Bronchial epithelial cell (primary cell): ENCODE measurements at regions not wholly inside any gene's neighbourhood (a gene's known extent, or its start where the extent isn't known, plus 50 kb on each side); places are given as distances from the start of the nearest gene placed in this dataset.

Source experiments
- DNase-seq: peaks from one replicate; pipeline ENCODE4 v3.0.0-alpha.2; 2010; ENCODE audit warnings: low read depth
- FAIRE-seq: peaks from 2 replicates; lab custom pipeline; 2011; peaks lifted over from hg19 to GRCh38; lab: Jason Lieb, UNC
- H3K27me3 ChIP-seq: 2 replicates; pipeline ENCODE4 v1.5.1; 2011; ENCODE audit warnings: low read length; ENCODE audit not compliant: control insufficient read depth, insufficient read depth
- H3K36me3 ChIP-seq: 2 replicates; pipeline ENCODE4 v1.5.1; 2011; ENCODE audit warnings: low read length; ENCODE audit not compliant: control insufficient read depth, insufficient read depth
- H3K4me3 ChIP-seq: 2 replicates; pipeline ENCODE4 v1.5.1; 2011; ENCODE audit warnings: mild to moderate bottlenecking, low read depth, low read length, control low read depth
- TF ChIP-seq, protein P1 (sequence below): IDR thresholded peaks from 2 replicates; pipeline ENCODE4 v1.5.1; 2011; ENCODE audit warnings: mild to moderate bottlenecking, moderate library complexity, low read length, control low read depth, inconsistent platforms; ENCODE audit not compliant: insufficient read depth, severe bottlenecking

DNA sequence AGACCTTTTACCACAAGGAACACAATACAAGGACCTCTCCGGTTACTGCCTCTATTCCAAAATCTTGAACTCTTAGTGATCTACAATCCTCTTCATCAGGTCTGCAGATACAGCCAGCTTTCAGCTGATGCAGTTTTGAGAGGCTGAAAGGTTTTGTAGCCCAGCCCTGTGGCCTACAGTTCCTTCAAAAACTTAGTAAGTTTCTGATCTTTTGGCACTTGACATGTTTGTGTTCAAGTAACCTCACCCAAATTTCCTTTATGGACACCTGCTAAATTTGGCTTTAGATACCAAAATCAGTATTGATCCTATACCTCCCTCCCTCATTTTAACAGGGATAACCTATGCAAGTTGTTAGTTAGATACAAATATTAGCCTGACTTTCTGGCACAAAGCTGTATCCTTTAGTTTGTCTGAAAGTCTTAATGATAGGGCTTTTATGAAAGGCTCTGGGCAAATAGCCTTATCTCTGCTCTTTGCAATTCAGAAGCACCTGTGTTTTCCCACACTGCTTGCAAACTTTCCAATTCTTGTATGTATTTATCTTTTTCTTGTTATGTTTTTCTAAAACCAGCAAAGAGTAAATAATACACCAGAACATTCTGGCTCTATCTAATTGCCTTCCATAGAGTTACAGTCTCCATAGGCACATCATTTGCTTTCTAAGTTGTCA is 650.5 kb upstream of the KLHL29 start:
- TF ChIP-seq, protein P1, sequence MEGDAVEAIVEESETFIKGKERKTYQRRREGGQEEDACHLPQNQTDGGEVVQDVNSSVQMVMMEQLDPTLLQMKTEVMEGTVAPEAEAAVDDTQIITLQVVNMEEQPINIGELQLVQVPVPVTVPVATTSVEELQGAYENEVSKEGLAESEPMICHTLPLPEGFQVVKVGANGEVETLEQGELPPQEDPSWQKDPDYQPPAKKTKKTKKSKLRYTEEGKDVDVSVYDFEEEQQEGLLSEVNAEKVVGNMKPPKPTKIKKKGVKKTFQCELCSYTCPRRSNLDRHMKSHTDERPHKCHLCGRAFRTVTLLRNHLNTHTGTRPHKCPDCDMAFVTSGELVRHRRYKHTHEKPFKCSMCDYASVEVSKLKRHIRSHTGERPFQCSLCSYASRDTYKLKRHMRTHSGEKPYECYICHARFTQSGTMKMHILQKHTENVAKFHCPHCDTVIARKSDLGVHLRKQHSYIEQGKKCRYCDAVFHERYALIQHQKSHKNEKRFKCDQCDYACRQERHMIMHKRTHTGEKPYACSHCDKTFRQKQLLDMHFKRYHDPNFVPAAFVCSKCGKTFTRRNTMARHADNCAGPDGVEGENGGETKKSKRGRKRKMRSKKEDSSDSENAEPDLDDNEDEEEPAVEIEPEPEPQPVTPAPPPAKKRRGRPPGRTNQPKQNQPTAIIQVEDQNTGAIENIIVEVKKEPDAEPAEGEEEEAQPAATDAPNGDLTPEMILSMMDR = no peak
- Histone ChIP-seq H3K27me3 (no peaks in the 10 kb centered on the region), H3K4me3 (no peak overlapping the region), H3K36me3 (no peaks in the 10 kb centered on the region)
- DNase-seq (no peak), FAIRE-seq (no peak)

DNA sequence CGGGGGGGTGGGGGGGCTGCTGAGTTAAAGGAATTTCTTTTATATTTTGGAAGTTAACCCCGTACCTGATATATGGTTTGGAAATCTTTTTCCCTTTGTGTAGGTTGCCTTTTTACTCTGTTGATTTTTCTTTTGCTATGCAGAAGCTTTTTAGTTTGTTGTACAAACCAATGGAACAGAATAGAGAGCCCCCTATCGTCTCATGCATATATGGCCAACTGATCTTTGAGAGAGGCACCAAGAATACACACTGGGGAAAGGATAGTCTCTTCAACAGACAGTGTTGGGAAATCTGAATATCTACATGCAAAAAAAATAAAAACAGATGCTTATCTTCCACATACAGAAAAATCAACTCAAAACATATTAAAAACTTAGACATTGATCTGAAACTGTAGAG is 647.8 kb upstream of the KLHL29 start:
- FAIRE-seq = no peak
- TF ChIP-seq, protein P1 = no peak
- no peaks in the 10 kb centered on the region for H3K36me3 ChIP-seq
- no peak overlapping the region for H3K4me3 ChIP-seq
- no peaks in the 10 kb centered on the region for H3K27me3 ChIP-seq
- no peak for DNase-seq

DNA sequence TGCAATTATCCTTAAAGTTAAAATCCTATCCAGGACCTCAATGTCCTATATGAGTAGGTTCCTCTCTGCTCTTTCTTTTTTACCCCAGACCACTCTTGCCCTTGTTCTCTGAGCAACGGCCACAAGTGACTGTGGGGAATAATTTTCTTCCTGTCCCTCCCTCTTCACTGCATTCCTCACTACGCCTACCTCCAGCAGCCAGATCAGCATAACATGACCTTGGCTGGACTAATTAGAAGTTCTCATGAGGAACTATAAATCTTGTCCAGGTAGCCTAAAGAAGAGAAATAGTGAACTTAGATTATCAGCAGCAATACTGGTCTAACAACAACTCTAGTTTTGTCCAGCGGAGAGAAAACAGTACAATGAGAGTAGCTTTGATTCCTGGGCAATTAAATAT is 643.8 kb upstream of the KLHL29 start:
- H3K36me3 ChIP-seq = no peaks in the 10 kb centered on the region
- DNase-seq = no peak
- no peak for FAIRE-seq
- TF ChIP-seq, protein P1 = no peak
- no peaks in the 10 kb centered on the region for H3K27me3 ChIP-seq
- no peak overlapping the region for H3K4me3 ChIP-seq

DNA sequence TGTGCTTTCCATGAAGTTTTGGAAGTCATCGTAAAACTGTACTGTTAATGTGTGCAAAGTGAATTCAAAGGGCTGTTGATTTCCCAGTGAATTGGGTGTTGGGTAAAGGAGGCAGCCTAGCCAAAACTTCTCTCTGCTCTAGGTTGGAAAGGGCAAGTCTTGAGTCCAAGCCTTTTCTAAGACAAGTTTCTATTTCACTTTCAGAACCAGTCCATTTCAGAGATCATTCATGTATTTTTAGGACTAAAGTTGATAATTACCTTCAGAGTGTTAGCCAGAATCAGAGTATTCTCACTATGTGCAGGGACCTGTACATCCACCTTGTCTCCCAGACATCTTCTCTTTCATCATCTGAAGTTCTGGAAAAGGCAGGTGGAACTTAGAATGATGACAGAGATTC is 636.1 kb upstream of the KLHL29 start:
- FAIRE-seq = no peak
- Histone ChIP-seq H3K4me3 (no peak overlapping the region), H3K27me3 (no peaks in the 10 kb centered on the region), H3K36me3 (no peaks in the 10 kb centered on the region)
- no peak for DNase-seq
- TF ChIP-seq, protein P1 = no peak

DNA sequence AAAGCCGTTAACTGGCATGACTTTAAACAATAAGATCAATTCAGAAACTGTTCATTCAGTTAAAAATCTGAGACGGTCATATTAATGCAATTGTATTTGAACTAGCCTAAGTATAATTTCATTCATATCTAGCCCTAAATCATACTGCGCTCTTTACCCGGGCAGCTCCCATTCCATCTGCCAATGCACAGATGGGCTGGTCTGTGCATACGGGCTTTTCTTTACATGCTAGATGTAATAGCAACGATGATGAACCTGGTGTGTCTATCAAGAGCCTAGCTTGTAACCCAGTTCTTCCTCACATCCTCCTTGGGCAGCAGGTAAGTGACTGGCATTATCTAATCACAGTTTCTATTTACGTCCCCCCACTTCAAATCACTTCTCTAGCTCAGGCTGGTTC is 631.5 kb upstream of the KLHL29 start:
- FAIRE-seq (no peak), DNase-seq (no peak)
- Histone ChIP-seq H3K36me3 (no peaks in the 10 kb centered on the region), H3K4me3 (no peak overlapping the region), H3K27me3 (no peaks in the 10 kb centered on the region)
- TF ChIP-seq, protein P1 = no peak
